Pancreas (tissue), 10 donors: ENCODE measurements at regions not wholly inside any gene's neighbourhood (a gene's known extent, or its start where the extent isn't known, plus 50 kb on each side); places are given as distances from the start of the nearest gene placed in this dataset.
A peak's percentile ranks its signal among the peaks of the same experiment; 100 is the strongest.

Source experiments
- ATAC-seq, 4 donors: fragments of 200-7000 bp; cut with Tn5 transposase; one replicate each; pipeline versions ENCODE4 v1.8.0 to v1.9.1; 2020; ENCODE audit warnings: mild to moderate bottlenecking in 4 of 4, moderate library complexity in 4 of 4
- DNase-seq, 6 donors: peaks; one replicate each; pipeline ENCODE4 v3.0.0-alpha.2; 2020
- FAIRE-seq: peaks from 2 replicates; lab custom pipeline; 2012; peaks lifted over from hg19 to GRCh38; lab: Jason Lieb, UNC
- H3K27ac ChIP-seq, 4 donors: fragments of 200-600 bp; sonication (generic); 1 replicate in 3 of 4; 2 replicates in 1 of 4; pipeline versions ENCODE4 v1.5.0 to v1.8.0; 2020
- H3K27me3 ChIP-seq, 4 donors: fragments of 200-600 bp; one replicate each; pipeline ENCODE4 v1.8.0; 2021
- H3K36me3 ChIP-seq, 3 donors: fragments of 200-600 bp; sonication (generic) in 1 of 3; one replicate each; pipeline versions ENCODE4 v1.5.0 to v1.8.0; 2020 to 2021
- H3K4me1 ChIP-seq, 3 donors: fragments of 200-600 bp; one replicate each; pipeline ENCODE4 v1.8.0; 2021
- H3K4me3 ChIP-seq, 4 donors: fragments of 200-600 bp; sonication (generic) in 2 of 4; one replicate each; pipeline versions ENCODE4 v1.5.0 to v1.8.0; 2020 to 2021
- H3K9me3 ChIP-seq, 4 donors: fragments of 200-600 bp; one replicate each; pipeline ENCODE4 v1.8.0; 2021
- CTCF ChIP-seq, 4 donors: fragments of 200-600 bp; sonication (generic) in 3 of 4; IDR thresholded peaks; one replicate each; pipeline versions ENCODE4 v1.5.0 to v1.8.0; 2021; ENCODE audit warnings: antibody characterized with exemption in 4 of 4
- WGBS, 2 donors: extraction: QIAGEN DNeasy Blood & Tissue Kit; methylation state at CpG; one replicate each; pipeline ENCODE4 v1.1.7; 2013; 5-methylcytosine and 5-hydroxymethylcytosine counted together
- intact Hi-C, 3 donors: fragments of 100-400 bp; cut with DNase I; formaldehyde crosslinking; loops; one replicate each; pipeline versions ENCODE4 v1.11.1 to v1.14.2; 2022
- donor health status: healthy with polysubstance abuse.
- donor health status: DM: no; HTN: no; CAD: no; lungs with moderate emphysema.
- donor health status: DM: no; HTN: no; CAD: no.
- donor health status: control.
- donor health status: control.
- donor health status: Bipolar disorder and iron deficiency.
- donor health status: DM: yes; HTN: yes; CAD: no.
- donor health status: DM: no; HTN: no; CAD: no.
- donor health status: DM: no; HTN: no; CAD: no.
- donor health status: DM: yes; HTN: yes; CAD: no.

GRCh38 chr3:11930084-11930483 lies 74.1 kb upstream of the SYN2 start:
- FAIRE-seq (no peak), DNase-seq (no peak), ATAC-seq (no peak)
- no peak overlapping the region for H3K4me3 ChIP-seq
- no peaks in the 10 kb centered on the region for H3K4me1 ChIP-seq
- H3K9me3 ChIP-seq: no peaks in the 10 kb centered on the region
- TF ChIP-seq CTCF (IDR thresholded peaks at IDR 0.05): no peak
- intact Hi-C loops: no loop called here
- no peaks in the 10 kb centered on the region for H3K36me3 ChIP-seq
- 75 to 77% methylated on average over 10 of the region's 10 CpGs for WGBS, 2 donors
- H3K27me3 ChIP-seq: peaks cover 0 to 5% (median 0%) of the 10 kb centered on the region in 4 donors
- H3K27ac ChIP-seq: no peak overlapping the region

GRCh38 chr3:11932636-11933035 lies 71.6 kb upstream of the SYN2 start:
- H3K27ac ChIP-seq: no peak overlapping the region
- FAIRE-seq (no peak), DNase-seq (no peak), ATAC-seq (no peak)
- H3K36me3 ChIP-seq: no peaks in the 10 kb centered on the region
- H3K27me3 ChIP-seq: no peaks in the 10 kb centered on the region
- WGBS, 2 donors: 70 to 73% methylated on average over 3 of the region's 3 CpGs
- no peaks in the 10 kb centered on the region for H3K9me3 ChIP-seq
- no peaks in the 10 kb centered on the region for H3K4me1 ChIP-seq
- intact Hi-C loops: no loop called here
- TF ChIP-seq CTCF (IDR thresholded peaks at IDR 0.05): no peak
- no peak overlapping the region for H3K4me3 ChIP-seq

- WGBS, 2 donors: 58 to 71% methylated on average over 9 of the region's 9 CpGs
- Histone ChIP-seq H3K9me3 (no peaks in the 10 kb centered on the region), H3K36me3 (no peaks in the 10 kb centered on the region), H3K27ac (no peak overlapping the region), H3K4me1 (no peaks in the 10 kb centered on the region), H3K4me3 (no peak overlapping the region), H3K27me3 (no peaks in the 10 kb centered on the region)
- DNase-seq (no peak), ATAC-seq (no peak), FAIRE-seq (no peak)
- intact Hi-C loops: no loop called here
- TF ChIP-seq CTCF (IDR thresholded peaks at IDR 0.05): no peak
Measured at GRCh38 chr3:11933529-11933928, 70.7 kb upstream of the SYN2 start.

- DNase-seq: peak in 2 of 6 donors; percentile 7 to 18
- intact Hi-C loops: no loop called here
- Histone ChIP-seq H3K36me3 (no peaks in the 10 kb centered on the region), H3K9me3 (no peaks in the 10 kb centered on the region), H3K27me3 (no peaks in the 10 kb centered on the region), H3K4me1 (no peaks in the 10 kb centered on the region), H3K27ac (no peak overlapping the region), H3K4me3 (no peak overlapping the region)
- peak; percentile 24 to 53 (median 42) for TF ChIP-seq CTCF (IDR thresholded peaks at IDR 0.05)
- ATAC-seq: peak in 3 of 4 donors; percentile 54 to 87 (median 85)
- WGBS, 2 donors: 13 to 16% methylated on average over 7 of the region's 7 CpGs
- no peak for FAIRE-seq
Measured at GRCh38 chr3:11944052-11944673, 60.0 kb upstream of the SYN2 start.

- Histone ChIP-seq H3K27ac (no peak overlapping the region), H3K9me3 (no peaks in the 10 kb centered on the region), H3K27me3 (no peaks in the 10 kb centered on the region), H3K4me1 (no peaks in the 10 kb centered on the region), H3K4me3 (no peak overlapping the region), H3K36me3 (no peaks in the 10 kb centered on the region)
- no peak for DNase-seq
- ATAC-seq: no peak
- TF ChIP-seq CTCF (IDR thresholded peaks at IDR 0.05): no peak
- intact Hi-C loops: loop anchor here in 1 of 3 donors (5.0 kb wide), 1 partner anchor 229 kb away; no protein-coding TSS in a partner anchor
- 60 to 74% methylated on average over 3 of the region's 3 CpGs for WGBS, 2 donors
- FAIRE-seq: no peak
Measured at GRCh38 chr3:11948331-11948730, 55.9 kb upstream of the SYN2 start.
